H1 (cell line): ENCODE measurements at regions not wholly inside any gene's neighbourhood (a gene's known extent, or its start where the extent isn't known, plus 50 kb on each side); places are given as distances from the start of the nearest gene placed in this dataset.

Experiments
- CTCF ChIA-PET: fragments of 300-600 bp; sonication (Branson Sonifier 250); formaldehyde crosslinking; loops from one replicate; lab custom pipeline; 2021; ENCODE audit not compliant: partially characterized antibody; lab: Charles Lee
- POLR2A ChIA-PET: fragments of 300-600 bp; sonication (Branson Sonifier 250); formaldehyde crosslinking; loops from one replicate; lab custom pipeline; 2021; ENCODE audit warnings: inconsistent platforms; ENCODE audit not compliant: partially characterized antibody; lab: Charles Lee
- DNase-seq, 2 experiments: peaks; one replicate each; pipeline versions ENCODE4 v3.0.0 to v3.0.0-alpha.2; 2010 to 2022; ENCODE audit warnings: low spot score in 2 of 2, low read depth in 1 of 2, mixed read lengths in 1 of 2
- FAIRE-seq: peaks from 2 replicates; lab custom pipeline; 2011; peaks lifted over from hg19 to GRCh38; lab: Jason Lieb, UNC
- H2AFZ ChIP-seq: 2 replicates; pipeline ENCODE4 v1.8.1; 2012; ENCODE audit warnings: low read length, inconsistent platforms
- H2AK5ac ChIP-seq: 2 replicates; pipeline ENCODE4 v1.6.1; 2013; ENCODE audit warnings: low read depth, low read length
- H2BK120ac ChIP-seq: replicated peaks from 2 replicates; pipeline ENCODE3; 2013; ENCODE audit warnings: low read depth, low read length, inconsistent platforms
- H2BK12ac ChIP-seq: 2 replicates; pipeline ENCODE4 v1.6.1; 2013; ENCODE audit warnings: low read depth, low read length
- H2BK15ac ChIP-seq: 2 replicates; pipeline ENCODE4 v1.6.1; 2013; ENCODE audit warnings: low read length
- H2BK20ac ChIP-seq: 2 replicates; pipeline ENCODE4 v1.6.1; 2013; ENCODE audit warnings: low read length
- H2BK5ac ChIP-seq: 2 replicates; pipeline ENCODE4 v1.6.1; 2013; ENCODE audit warnings: low read depth, low read length
- H3K14ac ChIP-seq: 2 replicates; pipeline ENCODE4 v1.6.1; 2013; ENCODE audit warnings: inconsistent platforms; ENCODE audit not compliant: insufficient read length
- H3K18ac ChIP-seq: 2 replicates; pipeline ENCODE4 v1.6.1; 2013; ENCODE audit warnings: low read length; ENCODE audit errors: extremely low read depth
- H3K23ac ChIP-seq: 2 replicates; pipeline ENCODE4 v1.6.1; 2013; ENCODE audit warnings: inconsistent platforms; ENCODE audit not compliant: insufficient read length
- H3K23me2 ChIP-seq: 2 replicates; pipeline ENCODE4 v1.6.1; 2013; ENCODE audit warnings: low read depth, low read length
- H3K27ac ChIP-seq: 2 replicates; pipeline ENCODE4 v1.6.1; 2011; ENCODE audit warnings: low read depth, low read length, inconsistent platforms
- H3K27me3 ChIP-seq, 4 experiments: replicated peaks in 1 of 4; 1 replicate in 1 of 4; 2 replicates in 3 of 4; pipeline versions ENCODE4 v1.6.1 to v1.8.1; 2011 to 2013; ENCODE audit warnings: low read length in 3 of 4, mild to moderate bottlenecking in 3 of 4, inconsistent platforms in 2 of 4, mixed read lengths in 2 of 4, moderate library complexity in 1 of 4; ENCODE audit not compliant: control insufficient read depth in 3 of 4, insufficient read depth in 3 of 4; ENCODE audit errors: extremely low read depth in 1 of 4
- H3K36me3 ChIP-seq, 4 experiments: 2 replicates each; pipeline versions ENCODE4 v1.6.1 to v1.8.1; 2011 to 2013; ENCODE audit warnings: mild to moderate bottlenecking in 4 of 4, low read length in 3 of 4, moderate library complexity in 2 of 4, control low read depth in 1 of 4, inconsistent platforms in 1 of 4; ENCODE audit not compliant: insufficient read depth in 4 of 4, control insufficient read depth in 2 of 4
- H3K4ac ChIP-seq: replicated peaks from 2 replicates; pipeline ENCODE3; 2013; ENCODE audit warnings: low read length, low read depth, mixed read lengths, inconsistent platforms; ENCODE audit not compliant: insufficient read length
- H3K4me1 ChIP-seq, 4 experiments: replicated peaks in 1 of 4; 1 replicate in 1 of 4; 2 replicates in 3 of 4; pipeline versions ENCODE4 v1.6.1 to v1.8.1; 2011 to 2013; ENCODE audit warnings: low read length in 3 of 4, inconsistent platforms in 2 of 4, mixed read lengths in 1 of 4; ENCODE audit not compliant: insufficient read depth in 4 of 4, control insufficient read depth in 3 of 4
- H3K4me2 ChIP-seq, 2 experiments: 2 replicates each; pipeline versions ENCODE4 v1.6.1 to v1.8.1; 2011 to 2013; ENCODE audit warnings: low read depth in 2 of 2, low read length in 2 of 2, control low read depth in 1 of 2, inconsistent platforms in 1 of 2, mild to moderate bottlenecking in 1 of 2; ENCODE audit not compliant: insufficient read depth in 1 of 2
- H3K4me3 ChIP-seq, 4 experiments: fragments of 200-600, 300-600 bp in 1 of 4; sonication (generic), shearing (Covaris generic), sonication (Bioruptor Twin) in 1 of 4; 2 replicates each; pipeline versions ENCODE4 v1.5.1 to v1.8.1; 2011 to 2016; ENCODE audit warnings: low read length in 4 of 4, low read depth in 3 of 4, control low read depth in 2 of 4, inconsistent platforms in 2 of 4, mild to moderate bottlenecking in 2 of 4, mixed read lengths in 1 of 4, moderate library complexity in 1 of 4; ENCODE audit not compliant: insufficient read depth in 2 of 4; ENCODE audit errors: extremely low read depth in 1 of 4
- H3K56ac ChIP-seq: replicated peaks from 2 replicates; pipeline ENCODE3; 2013; ENCODE audit warnings: low read depth, mild to moderate bottlenecking, mixed read lengths, low read length, inconsistent platforms; ENCODE audit not compliant: insufficient read length
- H3K79me1 ChIP-seq: 2 replicates; pipeline ENCODE4 v1.6.1; 2013; ENCODE audit warnings: low read depth, low read length, control low read depth
- H3K79me2 ChIP-seq, 2 experiments: 2 replicates each; pipeline versions ENCODE4 v1.6.1 to v1.8.1; 2012 to 2013; ENCODE audit warnings: low read length in 2 of 2, mild to moderate bottlenecking in 2 of 2, inconsistent platforms in 1 of 2; ENCODE audit not compliant: insufficient read depth in 2 of 2, control insufficient read depth in 1 of 2
- H3K9ac ChIP-seq, 4 experiments: replicated peaks in 1 of 4; 1 replicate in 1 of 4; 2 replicates in 3 of 4; pipeline versions ENCODE4 v1.6.1 to v1.8.1; 2011 to 2013; ENCODE audit warnings: low read depth in 3 of 4, low read length in 3 of 4, control low read depth in 2 of 4, mild to moderate bottlenecking in 2 of 4, moderate library complexity in 2 of 4, inconsistent platforms in 1 of 4; ENCODE audit errors: extremely low read depth in 1 of 4
- H3K9me3 ChIP-seq, 2 experiments: 2 replicates each; pipeline versions ENCODE4 v1.6.1 to v1.8.1; 2012 to 2013; ENCODE audit warnings: mild to moderate bottlenecking in 2 of 2, moderate library complexity in 2 of 2, control low read depth in 1 of 2, inconsistent platforms in 1 of 2, low read depth in 1 of 2, low read length in 1 of 2, mixed read lengths in 1 of 2; ENCODE audit not compliant: insufficient read depth in 2 of 2
- H4K20me1 ChIP-seq, 2 experiments: replicated peaks in 1 of 2; 2 replicates each; pipeline versions ENCODE3 to v1.8.1; 2011 to 2013; ENCODE audit warnings: inconsistent platforms in 2 of 2, low read length in 2 of 2, mild to moderate bottlenecking in 1 of 2; ENCODE audit not compliant: insufficient read depth in 2 of 2, control insufficient read depth in 1 of 2
- H4K5ac ChIP-seq: 2 replicates; pipeline ENCODE4 v1.6.1; 2013; ENCODE audit warnings: low read length, low read depth, mixed read lengths, inconsistent platforms; ENCODE audit not compliant: insufficient read length
- H4K8ac ChIP-seq: 2 replicates; pipeline ENCODE4 v1.8.0; 2013; ENCODE audit warnings: mild to moderate bottlenecking, moderate library complexity, low read length, inconsistent platforms; ENCODE audit not compliant: insufficient read depth; ENCODE audit errors: extremely low read depth
- H4K91ac ChIP-seq: replicated peaks from 2 replicates; pipeline ENCODE3; 2013; ENCODE audit warnings: low read length, mixed read lengths, inconsistent platforms; ENCODE audit not compliant: insufficient read length
- ASH2L ChIP-seq: fragments of 200-600, 300-600 bp; sonication (generic); IDR thresholded peaks from one replicate; pipeline ENCODE4 v1.7.1; 2017; ENCODE audit warnings: low read length
- BRCA1 ChIP-seq: IDR thresholded peaks from 2 replicates; pipeline ENCODE4 v1.6.1; 2012; ENCODE audit warnings: low read depth, low read length, improper control_type of control experiment
- CTBP2 ChIP-seq: IDR thresholded peaks from 2 replicates; pipeline ENCODE4 v1.7.0; 2011; ENCODE audit warnings: borderline replicate concordance, mild to moderate bottlenecking, moderate library complexity, mixed read lengths, low read length; ENCODE audit not compliant: insufficient read depth, insufficient read length
- HDAC6 ChIP-seq: IDR thresholded peaks from one replicate; pipeline ENCODE4 v1.7.1; 2012; ENCODE audit warnings: low read depth, mild to moderate bottlenecking, inconsistent platforms, low read length, moderate library complexity
- PHF8 ChIP-seq: fragments of 200-600 bp; sonication (generic); conservative IDR thresholded peaks from 2 replicates; pipeline ENCODE4 v1.7.1; 2012; ENCODE audit warnings: low read depth, mild to moderate bottlenecking, inconsistent platforms, low read length, moderate library complexity
- RNF2 ChIP-seq: fragments of 200-900, 300-1000 bp; sonication (generic); IDR thresholded peaks from 2 replicates; pipeline ENCODE4 v1.7.1; 2016; ENCODE audit warnings: borderline replicate concordance, low read depth, mild to moderate bottlenecking, antibody characterized with exemption, low read length; ENCODE audit not compliant: poor library complexity, severe bottlenecking; ENCODE audit errors: missing control alignments
- SIN3A ChIP-seq, 2 experiments: IDR thresholded peaks in 1 of 2; conservative IDR thresholded peaks in 1 of 2; 2 replicates each; pipeline ENCODE4 v1.6.1; 2011 to 2012; ENCODE audit warnings: low read length in 2 of 2, improper control_type of control experiment in 1 of 2, low read depth in 1 of 2, mild to moderate bottlenecking in 1 of 2
- SP2 ChIP-seq: IDR thresholded peaks from 2 replicates; pipeline ENCODE4 v1.6.1; 2012; ENCODE audit warnings: mild to moderate bottlenecking, low read length, inconsistent platforms
- TAF7 ChIP-seq: optimal IDR thresholded peaks from 2 replicates; pipeline ENCODE3; 2011; ENCODE audit warnings: low read depth, mild to moderate bottlenecking, inconsistent platforms, low read length, moderate library complexity, borderline replicate concordance
- WGBS, 2 experiments: shearing (Covaris generic) in 1 of 2; methylation state at CpG; one replicate each; pipeline versions ENCODE4 v1.1.6 to v1.1.7; 2013 to 2015; ENCODE audit warnings: low lambda C conversion rate in 2 of 2, mixed read lengths in 2 of 2, inconsistent platforms in 1 of 2, low coverage in 1 of 2, missing lambda C conversion rate in 1 of 2; ENCODE audit not compliant: insufficient replicate concordance in 2 of 2, insufficient coverage in 1 of 2, insufficient read length in 1 of 2; ENCODE audit errors: extremely low coverage in 1 of 2, missing lambda C conversion rate in 1 of 2; 5-methylcytosine and 5-hydroxymethylcytosine counted together
- TF ChIP-seq, protein P1 (sequence below): IDR thresholded peaks from 2 replicates; pipeline ENCODE4 v1.6.1; 2012; ENCODE audit warnings: inconsistent platforms

DNA sequence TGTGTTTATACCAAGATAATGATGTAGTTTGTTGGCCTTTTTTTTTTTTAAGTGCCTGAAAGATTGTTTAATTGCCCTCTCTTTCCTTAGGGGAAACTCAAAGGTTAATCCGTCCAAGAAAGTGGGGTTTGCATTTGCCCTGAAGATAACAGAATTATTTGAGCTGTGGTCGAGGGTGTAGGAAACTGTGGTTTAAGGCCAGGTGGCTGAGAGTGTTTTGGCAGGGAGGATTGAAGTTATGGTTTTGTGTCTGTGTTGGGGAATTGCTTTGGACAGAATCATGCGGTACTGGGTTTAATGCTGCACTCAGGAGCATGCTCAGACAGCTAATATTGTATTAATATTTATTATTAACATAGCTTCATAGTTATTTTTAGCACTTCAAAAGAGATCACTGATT is 509.8 kb downstream of the EBF1 start:
- H2BK12ac ChIP-seq = no peak overlapping the region; the same call in 1 of the 2 replicates
- no peaks in the 10 kb centered on the region for H3K79me2 ChIP-seq
- CTCF ChIA-PET = no interaction called here
- H3K23me2 ChIP-seq = no peaks in the 10 kb centered on the region
- H3K18ac ChIP-seq = no peak overlapping the region
- no peak for TF ChIP-seq ASH2L
- TF ChIP-seq SP2 = no peak
- TF ChIP-seq BRCA1 = no peak
- TF ChIP-seq TAF7 = no peak
- TF ChIP-seq RNF2 = no peak
- TF ChIP-seq SIN3A (conservative IDR thresholded peaks at IDR 0.05 in 1 of 2, IDR thresholded peaks at IDR 0.05 in 1 of 2; ENCODE audit: low read depth in 1 of 2, low read length in 2 of 2) = no peak
- TF ChIP-seq, protein P1, sequence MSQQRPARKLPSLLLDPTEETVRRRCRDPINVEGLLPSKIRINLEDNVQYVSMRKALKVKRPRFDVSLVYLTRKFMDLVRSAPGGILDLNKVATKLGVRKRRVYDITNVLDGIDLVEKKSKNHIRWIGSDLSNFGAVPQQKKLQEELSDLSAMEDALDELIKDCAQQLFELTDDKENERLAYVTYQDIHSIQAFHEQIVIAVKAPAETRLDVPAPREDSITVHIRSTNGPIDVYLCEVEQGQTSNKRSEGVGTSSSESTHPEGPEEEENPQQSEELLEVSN = no peak
- no peak for TF ChIP-seq HDAC6
- TF ChIP-seq CTBP2 = no peak
- no peak for TF ChIP-seq PHF8
- H3K9ac ChIP-seq = no peak overlapping the region
- no peak overlapping the region for H3K14ac ChIP-seq
- no peak overlapping the region for H4K8ac ChIP-seq
- no peak overlapping the region for H3K4me3 ChIP-seq
- H2AK5ac ChIP-seq = no peak overlapping the region
- 93% methylated on average over 3 of the region's 3 CpGs; no CpG with 5 or more reads in 1 of the 2 experiments for WGBS, 2 experiments
- FAIRE-seq = no peak
- no peaks in the 10 kb centered on the region for H3K36me3 ChIP-seq
- no peaks in the 10 kb centered on the region for H3K27me3 ChIP-seq
- no peaks in the 10 kb centered on the region for H3K79me1 ChIP-seq
- H3K23ac ChIP-seq = no peak overlapping the region
- H2BK20ac ChIP-seq = no peak overlapping the region
- H3K4me1 ChIP-seq = peaks cover 4 to 10% (median 9%) of the 10 kb centered on the region in 4 experiments; a peak in 5 of 7 replicates
- no peak overlapping the region for H3K27ac ChIP-seq
- H4K20me1 ChIP-seq = no peaks in the 10 kb centered on the region
- no peak overlapping the region for H3K4me2 ChIP-seq
- H4K91ac ChIP-seq = no peak overlapping the region
- no peak overlapping the region for H2AFZ ChIP-seq
- H2BK15ac ChIP-seq = no peak overlapping the region
- H3K4ac ChIP-seq = no peak overlapping the region
- H4K5ac ChIP-seq = no peak overlapping the region
- H2BK5ac ChIP-seq = no peak overlapping the region
- no peak overlapping the region for H3K56ac ChIP-seq
- no peak overlapping the region for H2BK120ac ChIP-seq
- H3K9me3 ChIP-seq = no peaks in the 10 kb centered on the region
- POLR2A ChIA-PET = no interaction called here
- no peak for DNase-seq
